ENCODE measurements at regions not wholly inside any gene's neighbourhood (a gene's known extent, or its start where the extent isn't known, plus 50 kb on each side); places are given as distances from the start of the nearest gene placed in this dataset.
A peak's percentile ranks its signal among the peaks of the same experiment; 100 is the strongest.

DNA sequence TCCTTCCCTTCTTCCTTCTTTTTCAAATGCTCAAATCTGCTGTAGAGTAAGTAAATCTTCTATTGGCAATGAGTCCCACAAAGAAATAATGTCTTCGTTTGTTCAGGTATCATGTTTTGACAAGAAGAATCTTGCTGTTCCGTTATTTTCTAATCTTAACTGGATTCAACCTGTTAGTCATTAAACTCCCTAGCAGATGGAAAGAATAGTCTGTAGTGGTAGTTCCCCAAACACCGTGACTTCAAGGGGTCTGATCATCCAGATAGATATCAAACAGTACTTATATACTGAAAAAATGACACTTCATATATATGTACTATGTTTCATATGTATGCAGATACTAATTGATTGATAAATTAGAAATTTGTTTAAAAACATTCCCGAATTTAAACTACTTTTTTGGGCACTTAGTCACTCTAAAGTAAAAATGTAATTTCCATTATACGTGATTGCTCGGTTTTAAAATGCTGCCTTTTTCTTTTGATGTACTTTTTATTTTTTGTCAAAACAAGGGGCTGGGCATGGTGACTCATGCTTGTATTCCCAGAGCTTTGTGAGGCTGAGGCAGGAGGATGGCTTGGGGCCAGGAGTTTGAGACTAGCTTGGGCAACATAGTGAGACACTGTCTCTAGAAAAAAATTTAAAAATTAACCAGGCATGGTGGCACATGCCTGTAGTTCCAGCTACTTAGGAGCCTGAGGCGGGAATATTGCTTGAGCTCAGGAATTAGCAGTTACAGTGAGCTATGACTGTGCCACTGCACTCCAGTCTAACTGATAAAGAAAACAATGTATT lies 335.7 kb upstream of the SNX7 start:
- Histone ChIP-seq H3K27me3 (ENCODE audit: control insufficient read depth, insufficient read depth, low read length) (no peaks in the 10 kb centered on the region), H3K4me3 (ENCODE audit: low read depth, low read length) (no peak overlapping the region), H3K36me3 (ENCODE audit: control insufficient read depth, insufficient read depth, low read length) (no peaks in the 10 kb centered on the region)
- ChIA-PET POLR2A (no interaction called here), CTCF (interaction anchor here (1.0 kb wide), 1 partner anchor 10 kb away, joined by 3 read pairs; no protein-coding TSS in a partner anchor)
- peak; percentile 54 for DNase-seq (ENCODE audit: low read depth)
- TF ChIP-seq, protein P1, sequence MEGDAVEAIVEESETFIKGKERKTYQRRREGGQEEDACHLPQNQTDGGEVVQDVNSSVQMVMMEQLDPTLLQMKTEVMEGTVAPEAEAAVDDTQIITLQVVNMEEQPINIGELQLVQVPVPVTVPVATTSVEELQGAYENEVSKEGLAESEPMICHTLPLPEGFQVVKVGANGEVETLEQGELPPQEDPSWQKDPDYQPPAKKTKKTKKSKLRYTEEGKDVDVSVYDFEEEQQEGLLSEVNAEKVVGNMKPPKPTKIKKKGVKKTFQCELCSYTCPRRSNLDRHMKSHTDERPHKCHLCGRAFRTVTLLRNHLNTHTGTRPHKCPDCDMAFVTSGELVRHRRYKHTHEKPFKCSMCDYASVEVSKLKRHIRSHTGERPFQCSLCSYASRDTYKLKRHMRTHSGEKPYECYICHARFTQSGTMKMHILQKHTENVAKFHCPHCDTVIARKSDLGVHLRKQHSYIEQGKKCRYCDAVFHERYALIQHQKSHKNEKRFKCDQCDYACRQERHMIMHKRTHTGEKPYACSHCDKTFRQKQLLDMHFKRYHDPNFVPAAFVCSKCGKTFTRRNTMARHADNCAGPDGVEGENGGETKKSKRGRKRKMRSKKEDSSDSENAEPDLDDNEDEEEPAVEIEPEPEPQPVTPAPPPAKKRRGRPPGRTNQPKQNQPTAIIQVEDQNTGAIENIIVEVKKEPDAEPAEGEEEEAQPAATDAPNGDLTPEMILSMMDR (IDR thresholded peaks at IDR 0.05; ENCODE audit: insufficient read depth, low read depth, low read length), result no peak

DNA sequence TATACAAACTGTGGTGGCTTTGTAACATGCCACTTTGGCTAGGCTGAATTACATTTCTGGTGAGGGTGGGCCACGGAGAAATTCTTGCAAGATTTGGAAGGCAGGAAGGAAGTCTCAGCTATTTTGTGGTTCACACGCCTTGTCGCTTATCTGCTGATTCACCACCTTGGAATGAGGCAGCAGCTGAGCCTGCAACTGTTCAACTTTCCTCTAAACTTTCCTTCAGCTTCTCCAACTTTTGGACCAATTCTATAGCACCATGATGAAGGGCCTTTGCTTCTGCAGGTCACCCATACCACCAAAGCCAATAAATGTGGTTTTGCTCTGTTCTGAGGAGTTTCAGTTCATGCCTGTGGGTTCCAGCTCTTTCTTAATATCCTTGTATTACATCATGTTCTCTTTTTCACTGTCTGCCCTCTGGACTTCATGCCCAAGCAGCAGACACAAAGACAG lies 337.6 kb upstream of the SNX7 start:
- Histone ChIP-seq H3K27me3 (ENCODE audit: control insufficient read depth, insufficient read depth, low read length) (no peaks in the 10 kb centered on the region), H3K4me3 (ENCODE audit: low read depth, low read length) (no peak overlapping the region), H3K36me3 (ENCODE audit: control insufficient read depth, insufficient read depth, low read length) (no peaks in the 10 kb centered on the region)
- TF ChIP-seq, protein P1 (IDR thresholded peaks at IDR 0.05; ENCODE audit: insufficient read depth, low read depth, low read length), result no peak
- ChIA-PET CTCF (interaction anchor here (0.6 kb wide), 1 partner anchor 339 kb away, joined by 3 read pairs; no protein-coding TSS in a partner anchor), POLR2A (no interaction called here)
- peak; percentile 78 for DNase-seq (ENCODE audit: low read depth)

DNA sequence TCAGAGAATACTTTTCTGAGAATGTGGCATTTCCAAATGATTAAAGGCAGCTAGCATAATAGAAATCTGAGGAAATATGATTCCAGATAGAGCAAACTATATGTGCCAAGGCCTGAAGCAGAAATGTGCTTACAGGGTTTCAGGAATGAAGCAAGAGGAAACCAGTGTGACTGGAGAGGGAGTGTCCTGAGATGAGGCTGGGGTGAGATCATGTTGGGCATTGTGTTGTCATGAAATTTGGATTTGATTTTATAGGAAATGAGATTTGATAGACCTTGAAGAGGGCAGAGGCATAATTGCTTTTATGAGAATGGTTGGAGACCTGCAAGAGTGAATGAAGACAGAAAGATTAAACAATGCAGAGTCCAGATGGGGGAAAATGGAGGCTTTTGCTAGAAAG lies 338.1 kb upstream of the SNX7 start:
- Histone ChIP-seq H3K36me3 (ENCODE audit: control insufficient read depth, insufficient read depth, low read length) (no peaks in the 10 kb centered on the region), H3K27me3 (ENCODE audit: control insufficient read depth, insufficient read depth, low read length) (no peaks in the 10 kb centered on the region), H3K4me3 (ENCODE audit: low read depth, low read length) (no peak overlapping the region)
- TF ChIP-seq, protein P1 (IDR thresholded peaks at IDR 0.05; ENCODE audit: insufficient read depth, low read depth, low read length), result no peak
- ChIA-PET CTCF (interaction anchor here (0.6 kb wide), 2 partner anchors 83 to 339 kb away, joined by 3 read pairs; no protein-coding TSS in a partner anchor), POLR2A (no interaction called here)
- DNase-seq (ENCODE audit: low read depth), result peak; percentile 46

DNA sequence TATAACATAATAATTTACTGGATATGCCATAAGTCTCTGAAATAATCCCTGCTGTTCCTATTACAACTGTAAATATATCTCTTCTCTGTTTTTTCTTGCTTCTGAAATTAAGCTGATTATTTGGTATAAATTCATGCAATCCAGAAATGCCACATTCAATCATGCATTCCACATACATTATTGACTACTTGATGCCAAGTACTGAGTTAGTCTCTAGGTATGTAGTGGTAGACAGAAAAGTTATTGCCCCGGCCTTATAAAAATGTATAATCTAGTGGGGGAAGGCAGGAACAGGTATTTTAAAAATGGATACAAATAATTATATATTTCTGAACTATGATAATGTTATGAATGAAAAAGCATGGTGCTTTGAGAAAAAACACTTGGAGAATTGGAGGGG lies 338.6 kb upstream of the SNX7 start:
- DNase-seq (ENCODE audit: low read depth), result no peak
- ChIA-PET CTCF (interaction anchor here (0.6 kb wide), 2 partner anchors 82 to 339 kb away, joined by 3 read pairs; no protein-coding TSS in a partner anchor), POLR2A (no interaction called here)
- Histone ChIP-seq H3K4me3 (ENCODE audit: low read depth, low read length) (no peak overlapping the region), H3K27me3 (ENCODE audit: control insufficient read depth, insufficient read depth, low read length) (no peaks in the 10 kb centered on the region), H3K36me3 (ENCODE audit: control insufficient read depth, insufficient read depth, low read length) (no peaks in the 10 kb centered on the region)
- TF ChIP-seq, protein P1 (IDR thresholded peaks at IDR 0.05; ENCODE audit: insufficient read depth, low read depth, low read length), result no peak

DNA sequence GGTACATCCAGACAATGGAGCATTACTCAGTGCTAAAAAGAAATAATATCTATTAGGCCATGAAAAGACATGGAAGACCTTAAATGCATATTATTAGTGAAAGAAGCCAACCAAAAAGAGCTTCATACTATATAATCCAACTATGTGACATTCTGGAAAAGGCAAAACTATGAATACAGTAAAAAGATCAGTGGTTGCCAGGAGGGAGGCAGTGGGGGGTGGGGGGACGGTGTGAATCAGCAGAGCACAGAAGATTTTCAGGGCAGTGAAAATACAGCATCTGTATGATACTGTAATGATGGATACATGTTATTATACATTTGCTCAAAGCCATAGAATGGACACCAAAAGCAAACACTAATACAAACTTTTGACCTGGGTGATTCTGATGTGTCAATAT lies 339.4 kb upstream of the SNX7 start:
- no peaks in the 10 kb centered on the region for H3K27me3 ChIP-seq (ENCODE audit: control insufficient read depth, insufficient read depth, low read length)
- CTCF ChIA-PET, result no interaction called here
- POLR2A ChIA-PET, result no interaction called here
- H3K36me3 ChIP-seq (ENCODE audit: control insufficient read depth, insufficient read depth, low read length), result no peaks in the 10 kb centered on the region
- TF ChIP-seq, protein P1 (IDR thresholded peaks at IDR 0.05; ENCODE audit: insufficient read depth, low read depth, low read length), result no peak
- no peak for DNase-seq (ENCODE audit: low read depth)
- no peak overlapping the region for H3K4me3 ChIP-seq (ENCODE audit: low read depth, low read length)
